ENCODE measurements at regions not wholly inside any gene's neighbourhood (a gene's known extent, or its start where the extent isn't known, plus 50 kb on each side); places are given as distances from the start of the nearest gene placed in this dataset.

- TF ChIP-seq, protein P1, sequence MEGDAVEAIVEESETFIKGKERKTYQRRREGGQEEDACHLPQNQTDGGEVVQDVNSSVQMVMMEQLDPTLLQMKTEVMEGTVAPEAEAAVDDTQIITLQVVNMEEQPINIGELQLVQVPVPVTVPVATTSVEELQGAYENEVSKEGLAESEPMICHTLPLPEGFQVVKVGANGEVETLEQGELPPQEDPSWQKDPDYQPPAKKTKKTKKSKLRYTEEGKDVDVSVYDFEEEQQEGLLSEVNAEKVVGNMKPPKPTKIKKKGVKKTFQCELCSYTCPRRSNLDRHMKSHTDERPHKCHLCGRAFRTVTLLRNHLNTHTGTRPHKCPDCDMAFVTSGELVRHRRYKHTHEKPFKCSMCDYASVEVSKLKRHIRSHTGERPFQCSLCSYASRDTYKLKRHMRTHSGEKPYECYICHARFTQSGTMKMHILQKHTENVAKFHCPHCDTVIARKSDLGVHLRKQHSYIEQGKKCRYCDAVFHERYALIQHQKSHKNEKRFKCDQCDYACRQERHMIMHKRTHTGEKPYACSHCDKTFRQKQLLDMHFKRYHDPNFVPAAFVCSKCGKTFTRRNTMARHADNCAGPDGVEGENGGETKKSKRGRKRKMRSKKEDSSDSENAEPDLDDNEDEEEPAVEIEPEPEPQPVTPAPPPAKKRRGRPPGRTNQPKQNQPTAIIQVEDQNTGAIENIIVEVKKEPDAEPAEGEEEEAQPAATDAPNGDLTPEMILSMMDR (conservative IDR thresholded peaks at IDR 0.05): 0 out of 3 replicates have a peak, but pooled peaks have one; percentile 14
- Histone ChIP-seq H4K8ac (replicated peaks; ENCODE audit: insufficient read length, low read depth, low read length) (no peak overlapping the region), H2BK20ac (ENCODE audit: low read depth, low read length, poor library complexity, severe bottlenecking) (no peak overlapping the region), H3K27ac (ENCODE audit: insufficient read length, low read depth, low read length) (no peak overlapping the region), H2BK5ac (ENCODE audit: insufficient read length, low read length) (no peak overlapping the region), H2BK15ac (ENCODE audit: low read depth, low read length) (no peak overlapping the region), H3K79me1 (ENCODE audit: insufficient read depth, low read depth, low read length, poor library complexity, severe bottlenecking) (no peaks in the 10 kb centered on the region), H3K79me2 (ENCODE audit: insufficient read depth, low read length) (no peaks in the 10 kb centered on the region), H4K20me1 (ENCODE audit: control insufficient read depth, insufficient read depth, insufficient read length) (no peaks in the 10 kb centered on the region), H3K18ac (ENCODE audit: insufficient read length, low read depth, low read length) (no peak overlapping the region), H3K23me2 (ENCODE audit: insufficient read length, low read depth, low read length, poor library complexity, severe bottlenecking) (no peaks in the 10 kb centered on the region), H3T11ph (ENCODE audit: low read length) (no peak overlapping the region), H3K4ac (ENCODE audit: low read depth, low read length) (no peak overlapping the region), H2AK5ac (ENCODE audit: insufficient read length, low read length) (no peak overlapping the region), H2BK120ac (ENCODE audit: low read depth, low read length, poor library complexity, severe bottlenecking) (no peak overlapping the region), H3K27me3 (ENCODE audit: insufficient read depth, low read length) (no peaks in the 10 kb centered on the region), H4K91ac (ENCODE audit: insufficient read length, low read depth, low read length) (no peak overlapping the region), H3K23ac (ENCODE audit: insufficient read length, low read depth, low read length) (no peak overlapping the region), H4K5ac (ENCODE audit: insufficient read length, low read depth, low read length) (no peak overlapping the region), H3K56ac (ENCODE audit: insufficient read length, low read depth, low read length) (no peak overlapping the region), H3K9ac (ENCODE audit: extremely low read depth, insufficient read length, low read length) (no peak overlapping the region), H3K4me2 (ENCODE audit: insufficient read depth, insufficient read length, low read length) (no peak overlapping the region), H2BK12ac (ENCODE audit: insufficient read length, low read depth, low read length) (no peak overlapping the region), H3K9me3 (ENCODE audit: control insufficient read depth, low read depth, low read length) (no peaks in the 10 kb centered on the region), H3K14ac (ENCODE audit: insufficient read depth, low read length) (no peak overlapping the region), H2AFZ (ENCODE audit: low read length) (no peak overlapping the region), H3K4me1 (ENCODE audit: insufficient read depth, low read length) (no peaks in the 10 kb centered on the region)
- Mint-ChIP-seq H3K9me3 (peaks cover 4% of the 10 kb centered on the region in 2 experiments; a peak in 3 of 5 replicates), H3K27me3 (ENCODE audit: low read depth) (no peaks in the 10 kb centered on the region; the same call in 1 of the 2 replicates), H3K4me1 (peaks cover 4 to 7% of the 10 kb centered on the region in 2 experiments; a peak in 3 of 4 replicates), H3K36me3 (ENCODE audit: insufficient read depth in 1 of 3, low read depth in 3 of 3) (peaks cover 0 to 3% (median 1%) of the 10 kb centered on the region in 3 experiments; a peak in 2 of 7 replicates), H3K4me3 (no peak overlapping the region), H3K27ac (peak overlapping the region in 1 of 3 experiments; percentile 32; a peak in 3 of 7 replicates)
- peak; percentile 48 for DNase-seq
- no CpG with 5 or more reads among the region's 4 CpGs for WGBS (ENCODE audit: extremely low coverage, insufficient read length, low lambda C conversion rate)
These were observed 1314.0 kb downstream of the PCDH19 start for GRCh38 chrX:99095965-99096635.

Data from H9 (cell line).